ENCODE measurements at regions not wholly inside any gene's neighbourhood (a gene's known extent, or its start where the extent isn't known, plus 50 kb on each side); places are given as distances from the start of the nearest gene placed in this dataset.

DNA sequence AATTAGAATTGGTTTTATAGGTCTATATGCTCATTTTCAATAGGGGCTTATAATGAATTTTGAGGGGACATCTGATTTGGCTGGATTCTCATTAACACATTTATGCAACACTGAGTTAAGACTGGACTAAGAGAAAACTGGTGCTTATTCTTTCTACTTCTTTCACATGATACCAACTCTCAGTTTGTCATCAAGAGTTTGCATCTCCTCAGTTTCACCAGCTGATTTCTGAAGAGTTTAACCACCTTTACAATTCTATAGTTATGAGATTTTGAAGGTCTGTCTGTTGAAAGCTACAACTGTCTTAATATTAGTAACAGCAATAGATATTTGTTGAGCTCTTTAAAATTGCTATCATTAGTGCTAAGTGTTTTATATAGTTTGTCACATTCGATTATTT lies 867.0 kb upstream of the SORCS1 start:
- no peak for TF ChIP-seq TEAD4 (IDR thresholded peaks at IDR 0.05)
- no peak for TF ChIP-seq TCF12 (IDR thresholded peaks at IDR 0.05; ENCODE audit: low read depth)
- TF ChIP-seq, protein P1, sequence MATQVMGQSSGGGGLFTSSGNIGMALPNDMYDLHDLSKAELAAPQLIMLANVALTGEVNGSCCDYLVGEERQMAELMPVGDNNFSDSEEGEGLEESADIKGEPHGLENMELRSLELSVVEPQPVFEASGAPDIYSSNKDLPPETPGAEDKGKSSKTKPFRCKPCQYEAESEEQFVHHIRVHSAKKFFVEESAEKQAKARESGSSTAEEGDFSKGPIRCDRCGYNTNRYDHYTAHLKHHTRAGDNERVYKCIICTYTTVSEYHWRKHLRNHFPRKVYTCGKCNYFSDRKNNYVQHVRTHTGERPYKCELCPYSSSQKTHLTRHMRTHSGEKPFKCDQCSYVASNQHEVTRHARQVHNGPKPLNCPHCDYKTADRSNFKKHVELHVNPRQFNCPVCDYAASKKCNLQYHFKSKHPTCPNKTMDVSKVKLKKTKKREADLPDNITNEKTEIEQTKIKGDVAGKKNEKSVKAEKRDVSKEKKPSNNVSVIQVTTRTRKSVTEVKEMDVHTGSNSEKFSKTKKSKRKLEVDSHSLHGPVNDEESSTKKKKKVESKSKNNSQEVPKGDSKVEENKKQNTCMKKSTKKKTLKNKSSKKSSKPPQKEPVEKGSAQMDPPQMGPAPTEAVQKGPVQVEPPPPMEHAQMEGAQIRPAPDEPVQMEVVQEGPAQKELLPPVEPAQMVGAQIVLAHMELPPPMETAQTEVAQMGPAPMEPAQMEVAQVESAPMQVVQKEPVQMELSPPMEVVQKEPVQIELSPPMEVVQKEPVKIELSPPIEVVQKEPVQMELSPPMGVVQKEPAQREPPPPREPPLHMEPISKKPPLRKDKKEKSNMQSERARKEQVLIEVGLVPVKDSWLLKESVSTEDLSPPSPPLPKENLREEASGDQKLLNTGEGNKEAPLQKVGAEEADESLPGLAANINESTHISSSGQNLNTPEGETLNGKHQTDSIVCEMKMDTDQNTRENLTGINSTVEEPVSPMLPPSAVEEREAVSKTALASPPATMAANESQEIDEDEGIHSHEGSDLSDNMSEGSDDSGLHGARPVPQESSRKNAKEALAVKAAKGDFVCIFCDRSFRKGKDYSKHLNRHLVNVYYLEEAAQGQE (IDR thresholded peaks at IDR 0.05; ENCODE audit: low read depth), result no peak
- TF ChIP-seq CREB1 (IDR thresholded peaks at IDR 0.05; ENCODE audit: low read depth), result no peak
- TF ChIP-seq, protein P2, sequence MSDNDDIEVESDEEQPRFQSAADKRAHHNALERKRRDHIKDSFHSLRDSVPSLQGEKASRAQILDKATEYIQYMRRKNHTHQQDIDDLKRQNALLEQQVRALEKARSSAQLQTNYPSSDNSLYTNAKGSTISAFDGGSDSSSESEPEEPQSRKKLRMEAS (IDR thresholded peaks at IDR 0.05), result no peak

Data from Ishikawa (cell line).